HG02852 (cell line): ENCODE measurements at regions not wholly inside any gene's neighbourhood (a gene's known extent, or its start where the extent isn't known, plus 50 kb on each side); places are given as distances from the start of the nearest gene placed in this dataset.

Source experiments
- ATAC-seq: cut with Tn5 transposase; IDR thresholded peaks from one replicate; pipeline ENCODE4 v1.9.1; 2021; ENCODE audit warnings: mild to moderate bottlenecking, moderate library complexity; ENCODE audit not compliant: unreplicated experiment

- ATAC-seq, result no peak
These were observed 182.5 kb downstream of the VRK1 start for GRCh38 chr14:96979611-96980074.

- ATAC-seq, result no peak
These were observed 183.7 kb downstream of the VRK1 start for GRCh38 chr14:96980835-96981234.

- no peak for ATAC-seq
These were observed 189.3 kb downstream of the VRK1 start for GRCh38 chr14:96986256-96987085.

GRCh38 chr14:96987086-96987474 lies 189.9 kb downstream of the VRK1 start:
- ATAC-seq, result no peak

- ATAC-seq, result no peak
These were observed 190.6 kb downstream of the VRK1 start for GRCh38 chr14:96987771-96988170.

GRCh38 chr14:96989306-96989705 lies 192.1 kb downstream of the VRK1 start:
- no peak for ATAC-seq

GRCh38 chr14:96991226-96991625 lies 194.0 kb downstream of the VRK1 start:
- no peak for ATAC-seq

- no peak for ATAC-seq
These were observed 197.8 kb downstream of the VRK1 start for GRCh38 chr14:96994999-96995398.

- ATAC-seq, result no peak
These were observed 200.1 kb downstream of the VRK1 start for GRCh38 chr14:96997269-96997668.

- ATAC-seq, result no peak
These were observed 200.8 kb downstream of the VRK1 start for GRCh38 chr14:96997996-96998395.

- no peak for ATAC-seq
These were observed 202.5 kb downstream of the VRK1 start for GRCh38 chr14:96999654-97000155.

- ATAC-seq, result no peak
These were observed 205.3 kb downstream of the VRK1 start for GRCh38 chr14:97002454-97002853.

GRCh38 chr14:97005934-97006333 lies 208.8 kb downstream of the VRK1 start:
- no peak for ATAC-seq

- ATAC-seq, result no peak
These were observed 213.4 kb downstream of the VRK1 start for GRCh38 chr14:97010491-97011160.

GRCh38 chr14:97013878-97014277 lies 216.7 kb downstream of the VRK1 start:
- ATAC-seq, result no peak

GRCh38 chr14:97021001-97021400 lies 223.8 kb downstream of the VRK1 start:
- no peak for ATAC-seq

- no peak for ATAC-seq
These were observed 224.5 kb downstream of the VRK1 start for GRCh38 chr14:97021571-97022168.

GRCh38 chr14:97022741-97023140 lies 225.6 kb downstream of the VRK1 start:
- ATAC-seq, result no peak

GRCh38 chr14:97023871-97024270 lies 226.7 kb downstream of the VRK1 start:
- no peak for ATAC-seq

- ATAC-seq, result no peak
These were observed 227.1 kb downstream of the VRK1 start for GRCh38 chr14:97024300-97024699.

GRCh38 chr14:97025722-97026121 lies 228.5 kb downstream of the VRK1 start:
- ATAC-seq, result no peak
